Right lobe of liver (tissue), 4 donors: ENCODE measurements at regions not wholly inside any gene's neighbourhood (a gene's known extent, or its start where the extent isn't known, plus 50 kb on each side); places are given as distances from the start of the nearest gene placed in this dataset.

Experiments used
- POLR2A ChIP-seq: fragments of 450-650 bp; IDR thresholded peaks from one replicate; pipeline ENCODE4 v1.6.1; 2017; ENCODE audit warnings: antibody characterized with exemption, mild to moderate bottlenecking
- TF ChIP-seq, protein P1 (sequence below), 4 donors: fragments of 200-600 bp in 3 of 4; fragments of 450-650 bp in 1 of 4; IDR thresholded peaks; one replicate each; pipeline versions ENCODE4 v1.5.1 to v1.8.0; 2016 to 2022; ENCODE audit warnings: antibody characterized with exemption in 4 of 4, mild to moderate bottlenecking in 2 of 4
- donor health status: DM: no; HTN: no; CAD: no.
- donor health status: DM: no; HTN: no; CAD: no.
- donor health status: DM: no; HTN: yes; CAD: no.

DNA sequence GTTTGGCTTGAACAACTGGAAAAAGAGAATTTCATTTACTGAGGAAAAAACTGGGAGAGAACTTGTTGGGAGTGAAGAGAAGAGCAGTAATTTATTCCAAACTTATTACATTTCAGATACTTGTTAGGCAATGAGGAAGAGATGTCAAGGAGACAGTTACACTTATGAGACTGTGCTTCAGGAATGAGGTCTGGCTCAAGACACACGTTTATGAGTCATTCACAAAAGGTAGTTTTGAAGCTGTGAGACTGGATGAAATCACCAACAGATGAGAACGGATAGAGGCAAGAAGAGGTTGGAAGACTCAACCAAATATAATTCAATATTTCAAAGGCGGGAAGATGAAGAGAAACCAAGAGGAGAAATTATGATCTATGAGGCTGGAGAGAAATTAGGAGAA, 70.6 kb upstream of the DEFB112 start:
- TF ChIP-seq, protein P1, sequence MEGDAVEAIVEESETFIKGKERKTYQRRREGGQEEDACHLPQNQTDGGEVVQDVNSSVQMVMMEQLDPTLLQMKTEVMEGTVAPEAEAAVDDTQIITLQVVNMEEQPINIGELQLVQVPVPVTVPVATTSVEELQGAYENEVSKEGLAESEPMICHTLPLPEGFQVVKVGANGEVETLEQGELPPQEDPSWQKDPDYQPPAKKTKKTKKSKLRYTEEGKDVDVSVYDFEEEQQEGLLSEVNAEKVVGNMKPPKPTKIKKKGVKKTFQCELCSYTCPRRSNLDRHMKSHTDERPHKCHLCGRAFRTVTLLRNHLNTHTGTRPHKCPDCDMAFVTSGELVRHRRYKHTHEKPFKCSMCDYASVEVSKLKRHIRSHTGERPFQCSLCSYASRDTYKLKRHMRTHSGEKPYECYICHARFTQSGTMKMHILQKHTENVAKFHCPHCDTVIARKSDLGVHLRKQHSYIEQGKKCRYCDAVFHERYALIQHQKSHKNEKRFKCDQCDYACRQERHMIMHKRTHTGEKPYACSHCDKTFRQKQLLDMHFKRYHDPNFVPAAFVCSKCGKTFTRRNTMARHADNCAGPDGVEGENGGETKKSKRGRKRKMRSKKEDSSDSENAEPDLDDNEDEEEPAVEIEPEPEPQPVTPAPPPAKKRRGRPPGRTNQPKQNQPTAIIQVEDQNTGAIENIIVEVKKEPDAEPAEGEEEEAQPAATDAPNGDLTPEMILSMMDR (IDR thresholded peaks at IDR 0.05), result no peak
- no peak for TF ChIP-seq POLR2A
